ENCODE measurements at regions not wholly inside any gene's neighbourhood (a gene's known extent, or its start where the extent isn't known, plus 50 kb on each side); places are given as distances from the start of the nearest gene placed in this dataset.

DNA sequence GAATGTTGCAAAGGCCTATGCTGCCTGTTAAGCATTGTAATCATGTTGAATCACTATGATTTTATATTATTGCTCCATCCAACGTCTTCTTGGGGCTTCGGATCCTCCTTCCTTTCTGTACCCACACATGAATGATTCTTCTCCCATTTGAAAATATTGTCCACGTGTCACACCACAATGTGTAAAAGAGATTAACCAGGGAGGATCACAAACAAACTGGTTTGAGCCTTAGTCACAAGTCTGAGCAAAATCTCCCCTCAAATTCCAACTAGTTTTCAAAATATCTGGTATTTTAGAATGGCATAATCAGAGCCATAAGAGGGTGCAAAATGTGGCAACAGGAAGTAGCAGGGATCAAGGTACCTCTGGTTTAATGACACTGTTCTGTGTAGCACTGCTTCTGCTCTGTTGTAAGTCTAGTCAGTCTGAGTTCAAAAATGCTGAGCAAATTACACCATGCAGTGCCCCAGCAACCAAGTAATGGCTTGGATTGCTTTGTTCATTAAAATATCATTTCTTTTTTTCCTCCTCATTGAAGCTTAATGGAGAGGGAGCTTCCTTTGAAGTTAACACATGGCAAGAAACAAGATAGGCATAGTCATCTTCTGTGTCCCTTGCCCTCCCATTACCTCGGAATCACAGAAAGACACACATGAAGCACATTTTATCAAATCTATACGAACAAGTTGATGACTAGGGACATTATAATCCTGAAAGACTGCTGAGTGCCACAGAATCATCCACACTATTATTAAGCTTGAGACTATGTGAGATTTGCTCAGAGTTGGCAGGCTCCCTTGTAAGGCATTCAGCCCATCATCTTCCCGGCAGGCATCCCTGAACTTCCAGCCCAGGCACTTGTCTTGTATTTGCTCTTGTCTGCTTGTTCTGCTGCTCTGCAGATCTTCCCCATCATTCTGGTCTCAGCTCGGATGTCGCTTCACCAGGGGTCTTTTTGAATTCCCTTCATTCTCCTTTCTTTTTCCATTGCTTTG, 102.0 kb upstream of the PRLR start:
- no peak overlapping the region for H3K27ac Mint-ChIP-seq
- CTCF ChIA-PET, result no interaction called here
- no peaks in the 10 kb centered on the region for H3K36me3 Mint-ChIP-seq
- H3K4me1 Mint-ChIP-seq, result no peaks in the 10 kb centered on the region
- ATAC-seq (no peak), DNase-seq (no peak)
- no peak overlapping the region for H3K4me3 Mint-ChIP-seq
- H3K9me3 Mint-ChIP-seq (ENCODE audit: low read depth), result no peaks in the 10 kb centered on the region
- peaks cover 7% of the 10 kb centered on the region for H3K27me3 Mint-ChIP-seq

DNA sequence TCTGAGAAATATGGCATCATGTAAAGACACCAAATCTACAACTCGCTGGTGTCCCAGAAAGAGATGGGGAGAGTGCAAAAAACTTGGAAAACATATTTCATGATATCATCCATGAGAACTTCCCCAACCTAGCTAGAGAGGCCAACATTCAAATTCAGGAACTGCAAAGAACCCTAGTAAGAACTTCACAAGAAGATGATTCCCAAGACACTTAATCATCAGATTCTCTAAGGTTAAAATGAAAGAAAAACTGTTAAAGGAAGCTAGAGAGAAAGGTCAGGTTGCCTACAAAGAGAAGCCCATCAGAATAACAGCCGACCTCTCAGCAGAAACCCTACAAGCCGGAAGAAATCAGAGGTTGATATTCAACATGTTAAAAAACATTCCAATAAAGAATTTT, 95.5 kb upstream of the PRLR start:
- Mint-ChIP-seq H3K27me3 (peaks cover 15% of the 10 kb centered on the region), H3K9me3 (ENCODE audit: low read depth) (peaks cover 3% of the 10 kb centered on the region), H3K4me3 (no peak overlapping the region), H3K27ac (no peak overlapping the region), H3K4me1 (no peaks in the 10 kb centered on the region), H3K36me3 (no peaks in the 10 kb centered on the region)
- CTCF ChIA-PET, result no interaction called here
- no peak for DNase-seq
- no peak for ATAC-seq

DNA sequence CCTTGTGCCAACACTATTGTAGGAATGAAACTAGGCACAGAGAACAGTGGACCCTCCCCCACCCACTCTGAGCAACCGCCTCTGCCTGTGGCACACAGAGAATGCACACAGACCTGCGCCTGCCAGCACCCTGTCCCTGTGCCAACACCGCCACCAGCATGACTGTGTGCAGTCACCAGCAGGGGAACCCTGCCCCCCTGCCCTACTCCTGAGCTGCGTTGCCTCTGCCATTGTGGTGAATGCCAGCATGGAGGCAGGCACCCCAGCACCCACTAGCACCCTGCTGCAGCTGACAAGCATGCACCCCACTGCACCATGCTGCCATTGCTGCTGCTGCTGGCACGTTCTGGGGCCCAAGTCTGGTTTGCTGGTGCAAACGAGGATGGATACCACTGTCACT, 94.4 kb upstream of the PRLR start:
- ATAC-seq (no peak), DNase-seq (no peak)
- no peak overlapping the region for H3K4me3 Mint-ChIP-seq
- peaks cover 15% of the 10 kb centered on the region for H3K27me3 Mint-ChIP-seq
- no peaks in the 10 kb centered on the region for H3K36me3 Mint-ChIP-seq
- CTCF ChIA-PET, result no interaction called here
- peaks cover 8% of the 10 kb centered on the region for H3K4me1 Mint-ChIP-seq
- H3K27ac Mint-ChIP-seq, result no peak overlapping the region
- H3K9me3 Mint-ChIP-seq (ENCODE audit: low read depth), result peaks cover 3% of the 10 kb centered on the region

DNA sequence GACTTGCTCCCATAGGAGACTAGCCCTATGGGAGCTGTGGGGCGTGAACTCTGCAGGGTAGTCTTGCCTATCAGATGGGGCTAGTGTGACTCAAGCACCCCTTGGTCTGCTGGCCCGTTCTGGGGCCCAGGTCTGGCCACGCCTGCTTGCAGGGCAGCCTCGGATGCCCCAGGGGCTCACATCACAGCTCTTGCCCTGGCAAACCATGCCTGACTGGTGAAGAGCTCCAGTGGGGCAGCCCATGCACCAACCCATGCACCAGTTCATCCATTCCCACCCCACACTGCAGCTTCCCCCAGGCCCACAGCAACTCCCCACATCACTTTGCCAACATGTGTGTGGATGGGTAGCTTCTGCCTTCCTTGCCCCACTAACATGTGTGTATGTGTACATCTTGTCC, 93.9 kb upstream of the PRLR start:
- CTCF ChIA-PET, result no interaction called here
- no peak for ATAC-seq

DNA sequence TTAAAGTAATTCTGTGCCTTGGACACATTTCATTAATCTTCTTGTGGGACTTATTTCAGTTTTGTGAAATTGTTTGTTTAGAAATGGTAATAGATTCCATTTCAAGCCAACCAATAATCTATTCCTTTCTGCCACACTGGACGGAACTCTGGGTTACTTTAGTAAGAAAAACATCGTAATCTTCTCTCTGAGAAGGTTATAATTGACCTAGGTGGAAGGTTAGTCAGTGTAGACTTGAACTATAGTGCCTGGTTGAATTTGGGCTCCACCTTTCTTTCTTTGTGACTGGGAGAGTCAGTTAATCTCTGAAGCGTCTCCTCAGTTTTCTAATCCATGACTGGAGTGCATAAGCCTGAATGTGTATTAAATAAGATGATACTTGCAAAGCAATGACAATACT, 89.7 kb upstream of the PRLR start:
- ATAC-seq (no peak), DNase-seq (no peak)
- Mint-ChIP-seq H3K27ac (no peak overlapping the region), H3K4me1 (peaks cover 14% of the 10 kb centered on the region), H3K36me3 (no peaks in the 10 kb centered on the region), H3K27me3 (peaks cover 7% of the 10 kb centered on the region), H3K9me3 (ENCODE audit: low read depth) (peaks cover 7% of the 10 kb centered on the region), H3K4me3 (no peak overlapping the region)
- CTCF ChIA-PET, result interaction anchor here (1.1 kb wide), 1 partner anchor 20 kb away, joined by 3 read pairs; no protein-coding TSS in a partner anchor

More for the DNA sequence above, 93.9 kb upstream of the PRLR start:
- H3K9me3 Mint-ChIP-seq (ENCODE audit: low read depth), result peaks cover 3% of the 10 kb centered on the region
- no peak overlapping the region for H3K4me3 Mint-ChIP-seq
- peaks cover 15% of the 10 kb centered on the region for H3K27me3 Mint-ChIP-seq
- peaks cover 13% of the 10 kb centered on the region for H3K4me1 Mint-ChIP-seq
- DNase-seq, result no peak
- H3K27ac Mint-ChIP-seq, result no peak overlapping the region
- no peaks in the 10 kb centered on the region for H3K36me3 Mint-ChIP-seq

DNA sequence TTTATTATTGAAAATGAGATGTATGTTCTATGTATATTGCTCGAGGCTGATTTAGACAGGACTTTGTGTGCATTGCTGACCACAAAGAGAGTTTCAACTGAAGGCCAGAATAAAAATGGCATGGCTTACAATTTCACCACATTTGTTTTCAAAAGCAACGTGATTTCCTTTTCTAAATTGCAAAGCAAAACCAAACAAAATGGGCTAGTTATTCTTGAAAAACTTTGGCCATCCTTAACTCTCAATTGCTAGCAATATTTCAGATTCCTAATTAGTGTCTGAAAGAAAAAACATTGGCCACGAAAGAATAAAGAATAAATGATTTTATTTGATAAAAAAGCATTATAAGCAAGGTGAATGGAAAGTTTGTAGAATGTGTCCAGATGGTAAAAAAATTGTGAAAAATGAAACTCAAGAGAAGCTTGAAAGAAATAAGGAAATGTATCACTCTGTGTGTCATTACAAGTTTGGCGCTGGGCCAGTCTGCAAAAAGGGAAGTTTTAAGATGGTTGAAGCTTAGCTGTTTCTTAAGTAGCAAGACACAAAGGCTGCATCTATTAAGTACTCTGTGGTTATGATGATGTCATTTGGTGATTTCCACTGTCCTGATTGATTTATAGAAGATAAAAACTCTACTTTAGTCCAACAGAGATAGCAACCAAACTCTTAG, 89.2 kb upstream of the PRLR start:
- Mint-ChIP-seq H3K27me3 (peaks cover 7% of the 10 kb centered on the region), H3K27ac (no peak overlapping the region), H3K36me3 (no peaks in the 10 kb centered on the region), H3K4me1 (peaks cover 14% of the 10 kb centered on the region), H3K9me3 (ENCODE audit: low read depth) (peaks cover 7% of the 10 kb centered on the region), H3K4me3 (no peak overlapping the region)
- peak; percentile 72 for DNase-seq
- CTCF ChIA-PET, result no interaction called here
- peak; percentile 78 for ATAC-seq

DNA sequence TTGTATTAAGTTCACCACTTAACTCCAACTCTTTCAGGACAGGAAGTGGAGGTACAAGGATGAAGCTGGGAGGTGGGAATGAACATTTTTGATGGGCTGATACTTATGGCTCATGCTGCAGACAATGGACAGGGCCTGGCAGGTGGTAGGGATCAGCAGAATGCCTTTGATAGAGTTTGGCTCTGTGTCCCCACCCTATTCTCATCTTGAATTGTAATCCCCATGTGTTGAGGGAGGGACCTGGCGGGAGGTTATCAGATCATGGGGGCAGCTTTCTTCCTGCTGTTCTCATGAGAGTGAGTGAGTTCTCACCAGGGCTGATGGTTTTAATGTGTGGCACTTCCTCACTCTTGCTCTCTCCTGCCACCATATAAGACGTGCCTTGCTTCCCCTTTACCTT, 87.3 kb upstream of the PRLR start:
- H3K27ac Mint-ChIP-seq, result no peak overlapping the region
- H3K9me3 Mint-ChIP-seq (ENCODE audit: low read depth), result peaks cover 4% of the 10 kb centered on the region
- H3K4me1 Mint-ChIP-seq, result peaks cover 14% of the 10 kb centered on the region
- CTCF ChIA-PET, result no interaction called here
- no peak for DNase-seq
- ATAC-seq, result no peak
- no peaks in the 10 kb centered on the region for H3K36me3 Mint-ChIP-seq
- no peak overlapping the region for H3K4me3 Mint-ChIP-seq
- peaks cover 12% of the 10 kb centered on the region for H3K27me3 Mint-ChIP-seq

DNA sequence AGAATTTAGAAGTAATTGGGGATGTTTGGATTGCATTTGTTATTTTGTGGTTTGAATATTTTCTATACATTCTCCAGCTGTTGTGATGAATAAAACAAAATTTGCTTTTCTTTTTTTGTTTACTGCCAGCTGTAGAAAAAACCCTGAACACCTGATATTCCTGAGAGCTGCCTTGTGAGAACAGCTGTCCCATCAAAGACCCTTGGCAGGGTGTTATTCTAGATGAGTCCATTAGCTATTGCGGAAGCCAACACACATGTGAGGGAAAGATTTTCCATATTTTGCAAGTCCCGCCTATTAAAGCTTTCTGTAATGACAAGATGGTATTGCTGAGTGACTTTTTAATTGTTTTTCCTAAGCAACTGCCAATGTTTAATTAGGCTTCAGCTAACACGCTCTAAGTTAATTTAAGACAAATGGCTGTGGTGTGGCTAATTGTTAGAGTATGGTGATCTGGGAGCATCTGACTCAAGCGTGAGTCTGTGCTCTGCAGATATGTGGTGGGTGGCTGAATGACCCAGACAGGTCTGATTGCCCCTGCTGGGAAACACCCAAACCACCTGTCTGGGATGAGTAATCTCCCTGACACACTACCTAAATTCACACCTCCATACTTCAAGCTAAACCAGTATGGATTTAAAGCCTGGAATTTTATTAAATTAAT, 86.5 kb upstream of the PRLR start:
- CTCF ChIA-PET, result no interaction called here

DNA sequence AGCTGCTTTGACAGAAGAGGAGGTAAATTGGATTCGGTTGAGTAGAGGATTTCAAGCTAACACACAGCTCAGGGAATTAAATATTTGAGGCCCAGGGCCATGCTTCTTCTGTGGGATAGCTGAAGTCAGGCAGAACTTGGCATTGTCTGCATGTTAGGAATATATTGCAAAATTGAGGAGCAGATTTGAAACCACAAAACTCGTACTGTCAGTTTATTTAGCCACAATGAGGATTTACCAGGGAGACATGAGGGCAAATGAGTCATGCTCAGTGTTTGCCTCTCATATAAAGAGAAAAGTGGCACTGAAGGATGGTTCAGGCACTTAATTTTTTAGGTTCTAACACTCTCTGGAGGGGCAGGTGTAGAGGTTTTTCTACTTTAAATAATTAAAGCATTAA, 83.0 kb upstream of the PRLR start:
- ATAC-seq (no peak), DNase-seq (no peak)
- Mint-ChIP-seq H3K27ac (no peak overlapping the region), H3K36me3 (no peaks in the 10 kb centered on the region), H3K4me3 (no peak overlapping the region), H3K4me1 (no peaks in the 10 kb centered on the region), H3K27me3 (peaks cover 28% of the 10 kb centered on the region), H3K9me3 (ENCODE audit: low read depth) (peaks cover 3% of the 10 kb centered on the region)
- CTCF ChIA-PET, result no interaction called here

More for the DNA sequence above, 86.5 kb upstream of the PRLR start:
- Mint-ChIP-seq H3K27me3 (peaks cover 15% of the 10 kb centered on the region), H3K9me3 (ENCODE audit: low read depth) (peaks cover 4% of the 10 kb centered on the region), H3K36me3 (no peaks in the 10 kb centered on the region), H3K4me3 (no peak overlapping the region), H3K4me1 (peaks cover 14% of the 10 kb centered on the region), H3K27ac (no peak overlapping the region)
- DNase-seq (no peak), ATAC-seq (no peak)

DNA sequence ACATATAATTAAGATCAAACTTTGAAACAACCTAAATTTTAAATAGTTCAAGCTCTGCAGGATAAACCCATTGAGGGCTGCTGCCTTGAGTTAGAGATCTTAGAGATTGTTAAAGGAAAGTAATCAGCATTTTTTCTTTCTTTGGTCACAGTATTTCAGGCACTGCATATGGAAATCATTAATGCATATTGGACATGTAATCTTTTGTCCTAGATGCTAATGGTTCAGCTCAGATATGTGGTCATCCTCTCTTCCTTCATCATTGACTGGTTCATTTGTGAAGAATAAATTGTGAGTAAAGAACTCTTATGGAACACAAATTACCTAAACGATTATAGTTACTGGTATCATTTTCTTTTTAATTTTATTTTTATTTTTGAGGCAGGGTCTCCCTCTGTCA, 82.0 kb upstream of the PRLR start:
- Mint-ChIP-seq H3K27ac (no peak overlapping the region), H3K4me3 (no peak overlapping the region), H3K4me1 (no peaks in the 10 kb centered on the region), H3K9me3 (ENCODE audit: low read depth) (no peaks in the 10 kb centered on the region), H3K36me3 (no peaks in the 10 kb centered on the region), H3K27me3 (peaks cover 30% of the 10 kb centered on the region)
- CTCF ChIA-PET, result no interaction called here
- ATAC-seq (no peak), DNase-seq (no peak)

DNA sequence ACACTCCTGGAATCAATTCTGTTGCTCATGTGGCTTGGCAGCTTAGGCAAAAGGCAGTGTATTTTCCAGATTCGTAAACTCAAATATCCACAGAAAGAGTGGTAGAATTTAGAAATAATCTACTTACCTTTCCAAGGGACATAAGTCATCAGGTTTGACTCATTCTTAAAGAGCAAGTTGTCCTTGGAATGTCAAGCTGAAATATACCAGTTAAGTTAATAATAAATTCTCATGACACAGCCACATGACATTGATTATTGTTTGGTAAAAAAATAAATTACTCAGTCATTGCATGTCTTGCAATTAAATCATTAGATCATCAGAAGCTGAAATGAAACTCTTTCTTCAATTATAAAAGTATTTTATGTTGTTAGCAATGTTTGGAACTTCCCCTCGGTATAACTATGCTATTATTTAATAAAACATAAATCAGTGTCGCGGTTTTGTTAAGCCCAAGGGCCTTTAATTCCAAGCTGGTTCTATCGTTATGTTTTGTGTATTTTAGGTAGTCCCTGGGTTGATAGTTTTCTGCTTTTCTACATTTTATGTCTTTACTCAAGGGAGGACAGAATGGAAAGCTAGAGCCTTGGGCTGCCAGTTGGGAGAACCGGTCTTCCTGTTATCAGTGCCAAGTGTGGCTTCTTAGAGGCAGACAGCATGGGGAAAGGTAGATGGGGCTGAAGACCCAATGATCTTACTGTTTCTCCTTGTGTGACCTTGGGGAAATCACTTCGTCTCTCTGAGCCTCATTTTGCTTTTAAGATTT, 79.3 kb upstream of the PRLR start:
- no peak overlapping the region for H3K4me3 Mint-ChIP-seq
- H3K36me3 Mint-ChIP-seq, result no peaks in the 10 kb centered on the region
- no peak overlapping the region for H3K27ac Mint-ChIP-seq
- no peak for ATAC-seq
- peaks cover 34% of the 10 kb centered on the region for H3K27me3 Mint-ChIP-seq
- DNase-seq, result no peak
- no peaks in the 10 kb centered on the region for H3K9me3 Mint-ChIP-seq (ENCODE audit: low read depth)
- CTCF ChIA-PET, result no interaction called here
- no peaks in the 10 kb centered on the region for H3K4me1 Mint-ChIP-seq

DNA sequence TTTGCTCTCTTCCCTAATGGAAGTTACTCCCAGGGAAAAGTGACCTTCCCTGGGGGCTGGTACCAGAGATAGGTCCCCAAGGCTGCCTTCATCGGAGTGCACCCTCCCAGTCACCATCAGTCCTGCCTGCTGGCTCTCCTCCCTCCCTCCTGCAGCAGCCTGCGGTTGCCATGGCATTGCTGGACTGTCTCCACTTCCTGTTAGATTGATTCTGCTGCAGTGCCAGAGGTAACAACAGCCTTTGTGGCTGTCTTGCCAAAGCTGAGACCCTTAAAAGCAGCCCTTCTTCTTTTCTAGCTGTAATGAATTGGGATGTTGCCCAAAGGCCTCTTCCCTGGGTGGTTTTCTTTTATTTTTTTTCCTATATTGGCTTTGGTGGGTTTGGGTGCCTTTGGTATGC, 78.1 kb upstream of the PRLR start:
- Mint-ChIP-seq H3K27me3 (peaks cover 31% of the 10 kb centered on the region), H3K4me1 (no peaks in the 10 kb centered on the region), H3K4me3 (no peak overlapping the region), H3K9me3 (ENCODE audit: low read depth) (no peaks in the 10 kb centered on the region), H3K36me3 (no peaks in the 10 kb centered on the region), H3K27ac (no peak overlapping the region)
- ATAC-seq, result no peak
- DNase-seq, result no peak
- CTCF ChIA-PET, result no interaction called here

DNA sequence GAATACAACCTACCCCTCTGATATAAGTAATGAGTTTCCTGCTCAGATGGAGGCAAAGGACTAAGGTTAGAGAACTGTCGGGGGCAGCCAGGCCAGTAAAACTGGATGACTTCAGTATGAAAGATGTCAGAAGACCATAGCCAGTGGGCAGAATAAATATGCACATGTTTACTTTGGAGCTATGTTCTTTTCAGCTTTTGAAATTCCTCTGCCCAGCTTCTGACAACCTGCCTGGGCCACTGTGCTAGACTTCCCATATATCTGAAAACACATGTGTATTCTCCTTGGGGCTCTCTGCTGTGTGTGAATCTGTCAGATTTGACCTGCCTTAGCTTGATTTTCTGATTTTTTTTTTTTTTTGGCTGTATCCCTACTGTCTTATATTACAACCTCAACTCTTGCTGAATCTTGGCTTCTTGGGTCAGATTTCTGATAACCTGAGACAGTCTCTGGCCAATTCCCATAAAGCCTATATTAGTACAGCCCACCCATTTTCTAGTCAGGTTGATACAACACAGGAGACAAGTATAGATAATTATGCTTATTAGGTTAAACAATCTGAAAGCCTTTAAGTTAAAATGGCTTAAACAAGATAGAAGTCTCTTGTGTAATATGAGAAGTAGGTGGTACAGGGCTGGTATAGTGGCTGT, 76.6 kb upstream of the PRLR start:
- no peaks in the 10 kb centered on the region for H3K4me1 Mint-ChIP-seq
- no peaks in the 10 kb centered on the region for H3K9me3 Mint-ChIP-seq (ENCODE audit: low read depth)
- H3K27me3 Mint-ChIP-seq, result peaks cover 23% of the 10 kb centered on the region
- no peaks in the 10 kb centered on the region for H3K36me3 Mint-ChIP-seq
- CTCF ChIA-PET, result interaction anchor here (1.0 kb wide), 1 partner anchor 9 kb away, joined by 4 read pairs; no protein-coding TSS in a partner anchor
- no peak overlapping the region for H3K27ac Mint-ChIP-seq
- no peak for DNase-seq
- ATAC-seq, result no peak
- H3K4me3 Mint-ChIP-seq, result no peak overlapping the region
